Dermis microvascular lymphatic vessel endothelial cell (primary cell): ENCODE measurements at regions not wholly inside any gene's neighbourhood (a gene's known extent, or its start where the extent isn't known, plus 50 kb on each side); places are given as distances from the start of the nearest gene placed in this dataset.
A peak's percentile ranks its signal among the peaks of the same experiment; 100 is the strongest.

Experiments
- DNase-seq, 2 donors: peaks; one replicate each; pipeline versions ENCODE4 v3.0.0 to v3.0.0-alpha.2; 2010; ENCODE audit warnings: low read depth in 2 of 2

DNA sequence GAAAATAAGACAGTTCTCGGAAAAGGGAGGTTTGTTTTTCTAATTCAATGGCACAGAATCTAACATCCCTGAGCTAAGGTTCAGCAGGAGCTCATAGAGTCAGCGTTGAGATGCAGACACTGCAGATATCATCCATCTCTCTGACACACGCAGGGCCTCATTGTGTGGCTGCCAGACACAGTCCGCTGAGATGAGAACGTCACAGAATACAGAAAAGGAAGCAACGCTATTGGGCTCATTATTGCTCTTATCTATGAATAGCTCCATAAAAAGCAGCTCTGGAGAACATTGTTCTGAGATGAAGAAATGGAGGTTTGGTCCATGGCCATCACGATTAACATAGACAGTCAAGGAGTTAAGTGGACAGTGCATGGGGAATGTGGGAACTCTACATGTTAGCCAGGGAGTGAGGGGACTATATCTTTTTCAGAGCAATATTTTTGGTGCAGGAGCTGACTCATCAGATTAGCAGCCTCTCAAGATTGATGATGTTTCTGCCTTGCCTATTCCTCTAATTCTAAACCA, 771.6 kb upstream of the CXADR start:
- no peak for DNase-seq

DNA sequence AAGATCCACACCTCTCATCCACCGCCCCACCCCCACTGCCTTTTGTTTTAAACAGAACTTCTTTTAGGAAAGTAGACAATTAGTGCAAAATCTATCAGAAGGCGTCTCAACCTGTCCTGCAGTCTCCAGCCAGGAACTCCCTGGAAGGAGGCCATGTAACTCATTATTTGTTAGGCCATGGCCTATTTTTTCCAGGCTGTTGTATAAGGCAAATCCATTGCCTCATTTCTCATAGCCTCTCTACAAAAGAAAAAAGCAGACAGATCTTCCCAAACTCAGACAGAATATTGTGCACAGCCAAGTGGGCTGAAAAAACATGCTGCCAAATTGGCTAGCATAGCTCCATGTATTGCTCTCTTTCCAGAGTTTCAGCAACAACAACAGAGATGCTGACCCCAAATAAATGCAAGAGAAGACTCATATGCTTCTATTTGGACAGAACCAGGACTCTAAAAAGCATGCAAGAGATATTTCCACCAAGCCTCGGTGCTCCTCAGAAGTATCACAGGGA, 770.7 kb upstream of the CXADR start:
- no peak for DNase-seq

DNA sequence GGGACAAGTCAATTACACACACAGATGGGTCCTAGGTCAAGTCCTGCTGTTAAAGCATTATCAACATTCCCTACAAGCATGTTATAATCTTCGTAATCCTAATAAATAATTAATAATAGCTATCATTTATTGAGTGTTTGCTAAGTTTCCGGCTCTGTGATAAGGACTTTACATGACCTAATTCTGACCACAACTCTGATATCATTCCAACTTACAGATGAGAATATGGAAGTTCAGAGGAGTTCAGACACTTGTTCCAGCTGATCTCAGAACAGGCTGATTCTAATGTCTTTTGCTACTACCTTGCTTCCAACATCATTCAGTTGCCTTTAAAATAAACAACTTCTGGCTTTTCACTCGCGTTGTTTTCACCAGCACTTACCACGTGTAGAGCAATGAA, 770.1 kb upstream of the CXADR start:
- no peak for DNase-seq

DNA sequence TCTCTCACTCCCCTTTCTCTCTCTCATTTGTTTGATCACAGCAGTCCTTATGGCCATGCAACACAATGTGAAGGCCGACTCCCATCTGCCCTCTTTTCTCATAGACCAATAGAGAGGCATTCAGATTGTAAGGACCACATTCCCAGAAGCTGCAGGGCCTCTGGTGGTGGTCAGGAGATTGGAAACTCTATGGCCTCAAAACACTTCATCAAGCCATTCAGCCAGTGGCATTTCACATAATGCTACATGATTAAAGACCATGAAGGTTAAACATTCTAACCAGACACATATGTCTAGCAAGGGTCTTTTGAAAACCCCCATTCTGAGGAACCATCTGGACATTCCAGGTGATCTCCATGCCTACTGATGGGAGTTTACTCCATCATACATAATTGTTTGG, 769.5 kb upstream of the CXADR start:
- no peak for DNase-seq

DNA sequence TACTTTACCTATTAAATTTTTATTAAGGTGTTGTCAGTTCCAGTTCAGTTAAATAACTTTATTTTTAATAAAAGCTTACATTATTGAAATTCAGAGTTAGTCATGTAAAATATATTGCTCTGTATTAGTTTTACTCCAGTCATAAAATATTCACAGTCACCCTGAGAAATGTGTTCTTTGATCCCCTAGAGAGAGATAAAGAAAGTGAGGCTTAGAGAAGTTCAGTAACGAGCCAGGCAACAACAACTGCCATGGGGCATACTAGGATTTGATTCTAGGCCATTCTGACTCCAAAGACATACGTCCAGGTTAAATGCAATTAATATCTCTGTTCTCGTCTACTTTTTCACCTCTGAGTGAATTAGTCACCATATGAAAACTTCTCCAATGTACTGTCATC, 761.9 kb upstream of the CXADR start:
- no peak for DNase-seq

DNA sequence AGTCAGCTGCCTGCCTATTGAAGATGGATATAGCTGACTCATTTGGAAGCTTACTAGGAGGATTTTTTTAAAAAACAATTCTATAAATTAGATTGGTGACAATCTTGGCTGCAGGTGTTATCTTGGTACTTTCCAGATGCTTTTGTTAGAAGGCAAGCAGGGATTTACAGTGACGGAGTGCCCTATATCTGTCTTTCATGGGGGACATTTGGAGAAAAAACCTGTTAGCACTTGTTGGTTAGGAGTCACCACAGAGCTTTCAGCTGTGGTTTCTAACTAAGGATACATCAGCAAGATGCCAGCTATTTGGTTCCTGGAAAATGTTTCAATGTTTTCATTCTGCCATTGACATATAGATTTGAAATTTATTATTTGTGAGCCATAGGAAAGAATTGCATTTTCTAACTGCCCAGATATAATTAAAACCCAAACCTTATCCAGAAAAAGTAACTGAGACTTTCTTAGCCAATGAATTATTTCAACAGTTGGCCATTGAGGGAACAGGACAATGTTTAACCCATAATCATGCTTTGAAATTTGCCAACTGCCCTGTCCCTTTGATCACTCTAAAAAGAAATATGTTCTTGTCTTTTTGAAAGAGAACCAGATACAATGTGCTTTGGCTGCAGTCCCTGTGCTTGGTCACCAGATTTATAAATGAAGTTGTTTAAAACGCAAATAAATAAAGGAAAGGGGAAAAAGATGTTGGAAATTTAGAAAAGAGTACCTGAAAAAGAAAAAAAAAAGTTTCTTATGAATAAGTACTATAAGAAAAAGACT, 761.0 kb upstream of the CXADR start:
- DNase-seq, result no peak

DNA sequence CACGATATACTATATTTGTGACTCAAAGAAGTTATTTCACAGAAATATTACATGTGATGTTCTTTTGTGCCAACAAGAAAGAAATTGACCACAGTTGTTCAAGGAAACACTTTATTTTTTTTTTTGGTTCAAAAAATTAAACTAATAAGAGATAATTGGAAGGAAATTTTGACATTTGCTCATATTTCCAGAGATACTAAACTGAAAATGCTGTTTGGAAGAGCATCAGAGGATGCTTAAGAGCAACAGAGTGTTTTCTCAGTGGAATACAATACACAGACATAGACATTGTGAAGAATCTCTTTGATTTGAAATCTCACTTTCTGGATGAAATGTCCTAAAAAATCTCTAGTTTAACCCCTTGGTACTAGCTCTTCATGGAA, 760.4 kb upstream of the CXADR start:
- no peak for DNase-seq

DNA sequence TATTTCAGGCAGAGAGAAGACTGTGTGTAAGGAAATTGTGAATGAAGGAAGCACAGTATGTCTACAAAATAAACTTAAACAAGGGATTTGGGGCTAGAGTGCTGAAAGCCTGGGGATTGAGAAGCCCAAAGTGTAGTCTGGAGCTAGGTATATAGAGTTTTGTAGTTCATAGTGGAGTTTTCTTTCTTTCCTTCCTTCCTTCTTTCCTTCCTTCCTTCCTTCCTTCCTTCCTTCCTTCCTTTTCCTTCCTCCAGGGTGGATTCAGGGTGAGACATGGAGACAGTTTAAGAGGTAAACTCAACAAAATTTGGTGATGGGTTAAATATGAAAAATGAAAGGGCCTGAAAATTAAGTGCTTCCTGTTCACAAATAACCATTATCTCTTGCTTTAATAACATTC, 757.8 kb upstream of the CXADR start:
- no peak for DNase-seq

DNA sequence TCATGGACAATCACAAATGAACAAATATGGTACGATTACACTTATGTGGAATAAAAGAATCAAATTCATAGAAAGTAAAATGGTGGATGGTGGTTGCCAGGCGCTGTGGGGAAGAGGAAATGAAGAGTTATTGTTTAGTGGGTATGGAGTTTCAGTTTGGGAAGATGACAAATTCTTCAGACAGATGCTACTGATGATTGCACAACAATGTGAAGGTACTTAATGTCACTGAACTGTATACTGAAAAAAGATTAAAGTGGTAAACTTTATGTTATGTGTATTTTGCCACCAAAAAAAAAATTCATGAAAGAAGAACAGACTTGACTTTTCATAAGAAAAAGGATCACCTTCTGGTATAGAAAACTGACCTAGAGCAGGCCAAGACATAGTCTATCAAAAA, 745.6 kb upstream of the CXADR start:
- no peak for DNase-seq

DNA sequence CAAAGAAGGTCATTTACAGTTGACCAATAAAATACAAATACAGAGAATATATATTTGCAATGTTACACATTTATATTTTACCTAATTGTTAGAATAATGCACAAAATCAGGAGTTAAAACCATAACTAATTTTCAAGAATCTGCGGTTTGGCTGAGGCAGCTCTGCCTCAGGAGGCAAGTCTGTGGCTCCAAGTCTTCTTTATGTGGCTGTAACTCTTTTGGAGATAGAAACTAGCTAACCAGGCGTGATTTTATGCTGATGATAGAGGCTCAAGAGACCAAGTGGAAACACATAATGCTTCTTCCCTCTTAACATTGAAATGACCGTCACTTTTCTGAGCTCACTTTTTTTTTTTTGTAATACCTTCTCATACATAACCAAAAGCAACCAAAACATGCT, 744.7 kb upstream of the CXADR start:
- no peak for DNase-seq

DNA sequence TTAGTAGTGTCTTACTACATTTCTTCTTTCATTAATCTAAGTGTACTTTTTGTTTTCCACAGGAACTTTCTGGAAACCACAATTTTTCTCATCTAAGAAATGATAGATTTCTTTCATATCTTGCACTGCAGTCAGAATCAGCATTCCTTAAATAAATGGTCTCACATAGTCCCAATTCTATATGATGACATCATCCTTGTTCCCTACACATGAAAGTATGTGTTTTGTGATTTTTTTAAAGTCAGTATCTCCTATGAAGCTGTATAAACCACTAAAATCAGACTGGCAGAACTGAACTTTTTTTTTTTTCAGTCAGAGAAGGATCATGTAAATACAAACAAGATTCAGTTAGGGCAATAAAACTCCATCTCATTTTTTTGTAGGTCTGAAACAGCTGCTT, 742.6 kb upstream of the CXADR start:
- DNase-seq, result no peak

DNA sequence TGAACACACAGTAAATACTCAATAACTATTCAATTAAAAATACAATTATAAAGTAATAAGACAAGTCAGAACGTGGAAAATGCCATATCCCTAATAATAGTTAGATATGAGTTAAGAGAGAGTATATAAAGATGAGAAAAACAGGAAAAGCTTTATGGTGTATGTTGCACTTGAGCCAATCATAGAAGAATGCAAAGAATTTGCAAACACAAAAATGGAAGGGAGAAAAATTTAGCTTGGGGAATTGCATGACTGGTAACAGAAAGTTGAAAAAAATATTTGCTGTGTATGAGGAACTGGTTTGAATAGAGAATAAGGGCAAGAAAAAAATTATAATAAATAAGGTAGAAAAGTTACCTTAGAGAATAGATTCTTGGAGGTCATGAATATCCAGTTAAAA, 739.6 kb upstream of the CXADR start:
- peak; percentile 23 to 46 for DNase-seq

DNA sequence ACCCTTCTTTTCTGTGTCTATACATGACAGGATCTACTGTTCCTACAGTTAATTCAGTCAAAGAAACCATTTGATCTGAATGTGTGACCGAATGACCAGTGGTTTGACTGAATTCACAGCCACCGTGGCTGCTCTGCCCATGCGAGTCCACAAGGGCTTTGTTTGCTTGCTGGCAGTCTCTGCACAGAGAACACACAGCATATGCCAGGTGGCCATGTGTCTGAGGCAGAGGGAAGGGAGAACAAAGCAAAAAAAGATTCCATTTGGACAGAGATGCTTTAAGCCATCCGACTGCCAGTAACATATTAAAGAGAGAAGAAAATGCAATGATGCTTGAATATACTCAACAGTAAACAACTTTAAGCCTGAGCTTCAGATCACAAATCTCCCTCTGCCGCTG, 737.8 kb upstream of the CXADR start:
- no peak for DNase-seq

DNA sequence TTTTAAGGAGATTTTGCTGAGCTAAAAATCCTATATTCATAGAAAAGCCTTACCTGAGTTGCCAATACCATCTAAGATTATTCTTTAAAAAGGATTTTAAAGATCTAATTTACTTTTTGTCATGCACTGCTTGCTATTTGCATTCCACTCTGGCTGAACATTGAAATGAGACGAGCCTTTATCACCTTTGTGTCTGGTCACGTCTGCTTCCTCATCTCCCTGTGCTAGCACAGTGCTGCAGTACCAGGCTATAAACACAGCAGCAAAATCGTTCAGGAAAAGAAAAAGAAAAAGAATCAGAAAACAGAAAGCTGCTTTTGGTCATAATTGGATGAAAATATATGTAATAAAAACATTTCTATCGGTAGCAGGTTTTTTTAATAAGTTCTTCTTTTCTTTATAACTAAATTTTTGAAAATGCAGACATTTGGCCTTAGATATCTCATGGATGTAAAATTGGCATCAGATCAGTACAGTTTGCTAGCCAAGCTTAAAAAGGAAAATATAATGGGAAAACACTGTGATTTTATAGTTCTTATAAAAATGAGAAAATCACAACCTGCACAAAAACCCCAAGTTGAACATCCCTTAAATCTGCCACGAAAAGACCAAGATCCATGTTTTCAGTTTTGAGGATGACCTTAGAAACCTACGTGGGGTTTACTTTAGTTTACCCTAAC, 735.7 kb upstream of the CXADR start:
- no peak for DNase-seq

DNA sequence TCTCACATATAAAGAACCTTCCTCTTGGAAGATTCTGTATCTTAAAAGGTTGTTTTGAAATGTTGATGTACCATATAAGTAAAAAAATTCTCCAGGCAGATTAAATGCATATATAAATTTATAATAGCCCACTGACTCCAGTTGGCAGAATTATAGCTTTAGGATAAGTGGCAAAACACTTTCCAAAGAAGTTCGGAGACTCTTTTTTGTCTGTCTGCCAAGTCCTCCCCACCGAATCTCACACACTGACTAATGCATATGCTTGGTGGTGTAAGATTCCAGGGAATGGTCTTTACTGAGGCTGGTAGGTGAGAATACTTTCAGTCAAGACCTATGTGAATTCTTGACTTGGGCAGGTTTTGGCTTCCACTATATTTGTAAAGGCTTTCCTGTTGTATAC, 724.3 kb upstream of the CXADR start:
- no peak for DNase-seq

DNA sequence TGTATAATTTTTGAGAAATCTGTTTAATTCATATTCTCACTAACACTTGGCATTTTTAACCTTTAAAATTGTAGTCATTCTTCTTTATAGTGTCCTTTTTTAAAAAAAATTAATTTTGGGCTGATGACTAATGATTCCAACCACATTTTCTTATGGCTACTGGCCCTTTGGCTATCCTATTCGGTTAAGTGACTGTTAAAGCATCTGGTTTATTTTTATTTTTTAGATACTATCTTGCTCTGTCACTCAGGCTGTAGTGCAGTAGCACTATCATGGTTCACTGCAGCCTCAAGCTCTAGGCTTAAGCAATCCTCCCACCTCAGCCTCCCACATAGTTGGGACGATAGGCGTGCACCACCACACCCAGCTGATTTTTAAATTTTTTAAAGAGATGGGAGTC, 723.2 kb upstream of the CXADR start:
- no peak for DNase-seq

DNA sequence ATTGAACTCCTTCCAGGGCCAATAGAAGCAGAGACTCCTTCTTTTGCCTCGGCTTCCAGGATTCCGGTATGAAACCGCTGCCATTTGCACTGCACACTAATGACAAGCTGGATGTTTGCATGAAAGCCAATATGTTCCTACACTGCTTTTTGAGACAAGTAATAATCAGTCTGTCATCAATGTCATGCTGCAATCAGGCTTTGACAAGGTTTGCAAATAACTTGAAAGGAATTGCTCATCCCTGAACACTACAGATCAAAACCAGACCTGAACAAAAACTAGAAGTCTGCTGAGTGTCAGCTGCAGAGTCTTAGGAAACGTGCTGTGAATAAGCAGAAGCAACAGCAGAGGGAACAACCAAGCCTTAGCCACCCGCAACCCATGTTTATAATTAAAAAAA, 720.7 kb upstream of the CXADR start:
- no peak for DNase-seq

DNA sequence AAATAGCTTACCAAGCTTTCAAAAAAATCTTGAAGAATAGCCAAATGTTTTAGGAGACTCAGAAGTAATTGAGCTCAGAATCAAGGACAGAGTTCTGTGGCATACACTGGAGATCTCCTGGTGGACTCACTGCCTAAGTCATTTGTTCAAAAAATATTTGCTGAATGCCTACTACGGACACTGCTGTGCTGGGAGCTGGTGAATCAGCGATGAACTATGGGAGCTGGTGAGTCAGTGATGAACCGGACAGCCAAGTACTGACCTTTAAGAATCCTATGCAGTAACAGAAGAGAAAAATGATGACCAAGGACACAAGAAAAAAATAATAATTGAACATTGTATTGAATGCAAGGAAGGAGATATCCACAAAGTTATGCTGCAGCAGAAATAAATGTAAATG, 717.9 kb upstream of the CXADR start:
- peak; percentile 72 to 90 for DNase-seq

DNA sequence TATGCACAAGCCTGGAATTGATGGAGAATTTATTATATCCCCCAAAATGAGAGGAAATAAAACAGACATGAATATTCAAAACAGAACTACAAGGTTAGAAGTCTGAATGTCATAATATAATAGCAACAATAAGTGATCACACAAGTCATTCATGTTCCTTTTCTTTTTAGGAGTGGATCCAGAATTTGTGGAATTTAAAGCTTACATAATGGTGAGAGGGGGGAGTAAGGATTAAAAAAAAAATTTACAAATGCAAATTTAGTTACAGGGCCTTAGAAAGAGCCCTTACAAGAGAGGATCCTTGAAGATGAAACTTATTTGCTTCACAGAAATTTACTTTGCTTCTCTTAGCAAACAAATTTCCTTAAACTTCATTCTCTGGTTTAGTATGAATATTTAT, 716.1 kb upstream of the CXADR start:
- no peak for DNase-seq

DNA sequence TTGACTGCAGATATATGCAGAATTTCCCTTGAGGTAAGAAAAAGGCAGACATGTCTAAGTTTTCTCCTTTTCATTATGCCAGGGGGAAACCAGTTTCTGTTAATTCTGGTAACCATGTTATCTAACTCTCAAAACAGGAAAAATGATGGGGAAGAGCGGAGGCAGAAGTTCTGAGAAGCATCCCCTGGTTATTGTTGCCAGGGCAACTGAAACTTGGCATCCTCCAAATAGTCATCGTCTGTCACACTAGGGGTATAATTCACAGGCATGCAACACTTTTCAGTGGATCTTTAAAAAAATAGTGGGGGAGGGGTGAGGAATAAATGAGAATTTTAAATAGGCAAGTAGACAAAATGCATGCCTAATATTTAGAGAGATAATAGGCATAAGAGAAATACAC, 715.3 kb upstream of the CXADR start:
- no peak for DNase-seq

DNA sequence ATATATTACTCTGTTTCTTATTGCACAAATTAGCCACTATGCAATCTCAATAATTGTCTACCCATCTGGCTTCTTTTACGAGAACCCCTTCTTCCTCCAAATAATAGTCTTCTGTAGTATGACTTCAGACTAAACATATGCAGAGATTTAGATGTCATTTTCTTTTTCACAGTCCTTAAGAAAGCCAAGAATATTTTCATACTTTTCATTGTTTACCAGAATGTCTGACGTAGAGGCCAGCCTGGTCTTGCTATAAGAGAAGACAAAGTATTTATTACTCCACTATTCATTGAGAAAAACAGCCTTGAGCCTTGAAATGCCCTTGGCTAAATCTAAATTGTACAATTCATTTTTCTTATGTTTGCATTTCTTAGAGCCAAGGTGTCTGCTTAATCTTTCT, 714.9 kb upstream of the CXADR start:
- DNase-seq, result no peak

DNA sequence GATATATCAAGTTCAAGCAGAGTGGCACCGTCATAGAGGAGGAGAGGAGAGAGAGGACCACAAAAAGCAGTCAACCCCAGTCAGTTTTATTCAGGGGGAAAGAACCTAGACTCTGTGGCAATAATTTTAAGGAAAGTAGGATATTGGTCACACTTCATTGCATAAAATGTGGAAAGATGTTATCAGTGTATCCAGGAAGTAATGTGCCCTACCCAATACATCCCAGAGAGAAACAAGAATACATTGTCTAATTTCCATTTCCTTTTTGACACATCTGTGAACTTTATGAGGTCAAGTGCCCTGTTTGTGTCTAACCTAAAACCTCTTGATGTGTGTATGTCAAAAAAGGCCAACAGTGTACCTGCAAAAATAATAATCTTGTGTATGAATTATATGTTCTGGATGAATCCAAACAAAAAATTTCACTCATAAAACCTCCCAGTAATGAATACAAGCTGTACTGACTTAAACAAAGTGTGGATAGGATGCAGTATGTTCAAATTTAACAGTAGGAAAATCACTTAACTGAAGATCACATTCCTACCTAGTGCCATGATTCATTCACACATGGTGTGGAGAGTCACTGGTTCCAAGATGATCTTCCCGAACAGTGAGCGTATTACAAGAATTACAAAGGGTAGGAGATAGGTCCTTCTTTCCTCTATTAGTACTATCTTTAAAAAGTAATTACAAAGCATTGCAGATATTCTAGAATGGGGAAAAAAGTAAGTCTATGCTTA, 712.1 kb upstream of the CXADR start:
- peak; percentile 39 to 68 for DNase-seq
